Esophagus mucosa (tissue), 1 donor: ENCODE measurements at regions not wholly inside any gene's neighbourhood (a gene's known extent, or its start where the extent isn't known, plus 50 kb on each side); places are given as distances from the start of the nearest gene placed in this dataset.
"Not testable (repeated sequence)": the region's sequence is repeated elsewhere in the genome, so short reads cannot be mapped to it uniquely, and the experiment has no call there.

ENCODE experiments used
- ATAC-seq: fragments of 200-7000 bp; cut with Tn5 transposase; one replicate; pipeline ENCODE4 v1.9.1; 2020
- donor health status: DM: yes; HTN: yes; CAD: no.

- ATAC-seq: no peak
These were observed 139.2 kb downstream of the PCDH18 start for GRCh38 chr4:137393044-137393443.

- no peak for ATAC-seq
These were observed 141.6 kb downstream of the PCDH18 start for GRCh38 chr4:137390707-137391106.

GRCh38 chr4:137389911-137390520 lies 142.3 kb downstream of the PCDH18 start:
- no peak for ATAC-seq

GRCh38 chr4:137387924-137388323 lies 144.4 kb downstream of the PCDH18 start:
- ATAC-seq: no peak

GRCh38 chr4:137384476-137384875 lies 147.8 kb downstream of the PCDH18 start:
- ATAC-seq: no peak

GRCh38 chr4:137378821-137379220 lies 153.5 kb downstream of the PCDH18 start:
- no peak for ATAC-seq

- ATAC-seq: no peak
These were observed 153.9 kb downstream of the PCDH18 start for GRCh38 chr4:137378393-137378792.

GRCh38 chr4:137376312-137376711 lies 156.0 kb downstream of the PCDH18 start:
- no peak for ATAC-seq

- ATAC-seq: no peak
These were observed 157.0 kb downstream of the PCDH18 start for GRCh38 chr4:137375111-137375850.

GRCh38 chr4:137370679-137371078 lies 161.6 kb downstream of the PCDH18 start:
- ATAC-seq: no peak

GRCh38 chr4:137370206-137370633 lies 162.1 kb downstream of the PCDH18 start:
- no peak for ATAC-seq

GRCh38 chr4:137367620-137368019 lies 164.7 kb downstream of the PCDH18 start:
- peak; percentile 20 for ATAC-seq

- no peak for ATAC-seq
These were observed 168.8 kb downstream of the PCDH18 start for GRCh38 chr4:137363496-137363895.

- ATAC-seq: no peak
These were observed 170.4 kb downstream of the PCDH18 start for GRCh38 chr4:137361756-137362470.

- ATAC-seq: no peak
These were observed 171.5 kb downstream of the PCDH18 start for GRCh38 chr4:137360761-137361160.

GRCh38 chr4:137359691-137360315 lies 172.5 kb downstream of the PCDH18 start:
- no peak for ATAC-seq

- ATAC-seq: not testable (repeated sequence)
These were observed 177.7 kb downstream of the PCDH18 start for GRCh38 chr4:137354562-137354961.

- no peak for ATAC-seq
These were observed 184.9 kb downstream of the PCDH18 start for GRCh38 chr4:137347371-137347770.

- no peak for ATAC-seq
These were observed 186.7 kb downstream of the PCDH18 start for GRCh38 chr4:137345597-137345996.

GRCh38 chr4:137343221-137343620 lies 189.1 kb downstream of the PCDH18 start:
- ATAC-seq: no peak

- no peak for ATAC-seq
These were observed 199.3 kb downstream of the PCDH18 start for GRCh38 chr4:137333031-137333430.

GRCh38 chr4:137312257-137312656 lies 220.0 kb downstream of the PCDH18 start:
- ATAC-seq: no peak
